Muscle of leg (tissue), 3 donors: ENCODE measurements at regions not wholly inside any gene's neighbourhood (a gene's known extent, or its start where the extent isn't known, plus 50 kb on each side); places are given as distances from the start of the nearest gene placed in this dataset.

Experiments
- DNase-seq: peaks from one replicate; pipeline ENCODE4 v3.0.0; 2013
- H3K27ac ChIP-seq: one replicate; pipeline ENCODE4 v1.5.1; 2013; ENCODE audit warnings: mild to moderate bottlenecking, low read length, control low read depth
- H3K27me3 ChIP-seq: one replicate; pipeline ENCODE4 v1.6.1; 2013; ENCODE audit warnings: low read length; ENCODE audit not compliant: control insufficient read depth, insufficient read depth
- H3K36me3 ChIP-seq: one replicate; pipeline ENCODE4 v1.6.1; 2013; ENCODE audit warnings: low read length; ENCODE audit not compliant: control insufficient read depth, insufficient read depth
- H3K4me1 ChIP-seq: one replicate; pipeline ENCODE4 v1.6.1; 2013; ENCODE audit warnings: low read length; ENCODE audit not compliant: control insufficient read depth, insufficient read depth
- H3K4me3 ChIP-seq: one replicate; pipeline ENCODE4 v1.5.1; 2013; ENCODE audit warnings: low read length, control low read depth
- H3K9me3 ChIP-seq: replicated peaks from 2 replicates; pipeline ENCODE4 v1.6.1; 2013; ENCODE audit warnings: low read depth, low read length; ENCODE audit not compliant: control insufficient read depth
- WGBS: methylation state at CpG from one replicate; pipeline ENCODE4 v1.1.5; 2013; ENCODE audit warnings: missing lambda C conversion rate; ENCODE audit not compliant: insufficient coverage; 5-methylcytosine and 5-hydroxymethylcytosine counted together

DNA sequence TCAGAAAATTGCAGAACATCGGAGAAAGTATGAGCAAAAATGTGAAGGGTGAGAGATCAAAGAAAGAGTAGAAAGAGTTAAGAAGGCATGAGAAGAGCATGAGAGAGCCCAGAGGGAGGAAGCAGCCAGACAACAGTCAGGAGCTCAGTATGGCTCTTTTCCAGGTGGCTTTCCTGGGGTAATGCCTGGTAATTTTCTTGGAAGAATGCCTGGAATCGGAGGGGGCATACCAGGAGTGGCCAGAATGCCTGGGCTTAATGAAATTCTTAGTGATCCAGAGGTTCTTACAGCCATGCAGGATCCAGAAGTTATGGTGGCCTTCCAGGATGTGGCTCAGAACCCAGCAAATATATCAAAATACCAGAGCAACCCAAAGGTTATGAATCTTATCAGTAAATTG is 271.8 kb upstream of the TFPI start:
- H3K9me3 ChIP-seq = peaks cover 3% of the 10 kb centered on the region
- no peaks in the 10 kb centered on the region for H3K4me1 ChIP-seq
- 64% methylated on average over 1 of the region's 2 CpGs for WGBS
- no peak for DNase-seq
- H3K27me3 ChIP-seq = no peaks in the 10 kb centered on the region
- no peak overlapping the region for H3K27ac ChIP-seq
- no peaks in the 10 kb centered on the region for H3K36me3 ChIP-seq
- no peak overlapping the region for H3K4me3 ChIP-seq

DNA sequence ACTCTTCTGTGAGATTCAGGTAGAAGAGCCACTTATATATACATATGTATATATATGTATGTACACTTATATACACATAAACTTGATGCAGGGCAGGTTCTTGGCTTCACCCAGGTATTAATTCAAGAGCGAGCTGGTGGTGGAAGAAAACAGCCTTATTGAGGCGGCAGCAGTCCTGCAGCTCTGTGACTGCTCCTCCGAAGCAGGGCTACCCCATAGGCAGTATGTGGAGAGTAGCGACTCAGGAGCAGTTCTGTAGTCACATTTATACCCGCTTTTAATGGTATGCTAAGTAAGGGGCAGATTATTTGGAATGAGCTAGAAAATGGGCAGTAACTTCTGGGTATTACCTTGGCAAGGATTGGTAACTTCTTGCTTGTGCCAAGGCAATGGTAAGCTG is 280.6 kb upstream of the TFPI start:
- Histone ChIP-seq H3K4me3 (no peak overlapping the region), H3K36me3 (no peaks in the 10 kb centered on the region), H3K27ac (no peak overlapping the region), H3K27me3 (no peaks in the 10 kb centered on the region), H3K9me3 (no peaks in the 10 kb centered on the region), H3K4me1 (no peaks in the 10 kb centered on the region)
- no peak for DNase-seq
- 98% methylated on average over 5 of the region's 5 CpGs for WGBS

GRCh38 chr2:187838690-187839089 is 284.5 kb upstream of the TFPI start:
- Histone ChIP-seq H3K27ac (no peak overlapping the region), H3K9me3 (no peaks in the 10 kb centered on the region), H3K4me1 (no peaks in the 10 kb centered on the region), H3K27me3 (no peaks in the 10 kb centered on the region), H3K4me3 (no peak overlapping the region), H3K36me3 (no peaks in the 10 kb centered on the region)
- no peak for DNase-seq
- no CpG with 5 or more reads among the region's 1 CpG for WGBS

GRCh38 chr2:187842315-187842714 is 288.1 kb upstream of the TFPI start:
- no peak for DNase-seq
- 80% methylated on average over 1 of the region's 4 CpGs for WGBS
- H3K9me3 ChIP-seq = no peaks in the 10 kb centered on the region

DNA sequence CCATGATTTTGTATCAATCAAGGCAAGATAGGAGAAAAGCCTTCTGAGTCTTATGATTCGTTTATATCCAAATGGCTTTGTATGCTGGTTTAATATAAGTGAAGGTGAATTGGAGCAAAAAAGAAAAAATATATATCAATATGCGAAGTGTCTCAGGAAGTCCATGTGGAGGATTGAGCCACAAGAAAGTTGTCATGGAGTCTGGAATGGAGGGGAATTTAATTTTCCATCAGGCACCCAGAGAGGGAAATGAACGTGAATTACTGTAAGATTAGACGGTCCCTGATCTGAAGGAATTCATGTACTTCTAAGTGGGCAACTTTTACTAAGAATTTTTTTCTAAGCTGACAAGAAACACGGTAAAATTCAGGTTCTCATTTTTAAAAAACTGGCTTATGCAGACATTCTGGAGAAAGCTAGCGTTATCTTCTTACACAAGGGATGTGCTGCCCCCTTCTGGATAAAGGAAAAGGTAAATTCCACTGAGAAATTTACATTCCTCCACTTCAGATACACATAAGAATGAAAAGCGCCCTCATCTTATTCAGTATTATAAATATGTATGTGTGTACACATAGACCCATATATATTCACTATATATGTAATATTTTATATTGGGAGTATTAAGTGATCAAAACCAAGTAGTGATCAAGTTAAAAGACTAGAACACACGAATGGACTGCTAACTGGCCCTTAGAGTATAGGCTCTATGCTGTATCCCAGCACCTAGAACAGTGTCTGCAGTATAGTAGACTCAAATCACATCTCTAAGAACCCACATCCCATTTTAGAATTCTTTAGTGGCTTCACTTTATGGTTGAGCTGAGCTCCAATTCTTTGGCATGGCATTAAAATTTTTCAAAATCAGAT is 289.0 kb upstream of the TFPI start:
- H3K4me3 ChIP-seq = no peak overlapping the region
- no peaks in the 10 kb centered on the region for H3K27me3 ChIP-seq
- no peak overlapping the region for H3K27ac ChIP-seq
- H3K9me3 ChIP-seq = no peaks in the 10 kb centered on the region
- peak; percentile 79 for DNase-seq
- no peaks in the 10 kb centered on the region for H3K36me3 ChIP-seq
- 66% methylated on average over 2 of the region's 8 CpGs for WGBS
- no peaks in the 10 kb centered on the region for H3K4me1 ChIP-seq

More at GRCh38 chr2:187842315-187842714, 288.1 kb upstream of the TFPI start:
- H3K36me3 ChIP-seq = no peaks in the 10 kb centered on the region
- H3K4me1 ChIP-seq = no peaks in the 10 kb centered on the region
- H3K27ac ChIP-seq = no peak overlapping the region
- no peaks in the 10 kb centered on the region for H3K27me3 ChIP-seq
- no peak overlapping the region for H3K4me3 ChIP-seq

GRCh38 chr2:187847245-187848208 is 293.3 kb upstream of the TFPI start:
- Histone ChIP-seq H3K9me3 (no peaks in the 10 kb centered on the region), H3K36me3 (no peaks in the 10 kb centered on the region), H3K27me3 (no peaks in the 10 kb centered on the region), H3K4me1 (no peaks in the 10 kb centered on the region), H3K4me3 (no peak overlapping the region), H3K27ac (no peak overlapping the region)
- DNase-seq = no peak
- no CpG with 5 or more reads among the region's 1 CpG for WGBS

DNA sequence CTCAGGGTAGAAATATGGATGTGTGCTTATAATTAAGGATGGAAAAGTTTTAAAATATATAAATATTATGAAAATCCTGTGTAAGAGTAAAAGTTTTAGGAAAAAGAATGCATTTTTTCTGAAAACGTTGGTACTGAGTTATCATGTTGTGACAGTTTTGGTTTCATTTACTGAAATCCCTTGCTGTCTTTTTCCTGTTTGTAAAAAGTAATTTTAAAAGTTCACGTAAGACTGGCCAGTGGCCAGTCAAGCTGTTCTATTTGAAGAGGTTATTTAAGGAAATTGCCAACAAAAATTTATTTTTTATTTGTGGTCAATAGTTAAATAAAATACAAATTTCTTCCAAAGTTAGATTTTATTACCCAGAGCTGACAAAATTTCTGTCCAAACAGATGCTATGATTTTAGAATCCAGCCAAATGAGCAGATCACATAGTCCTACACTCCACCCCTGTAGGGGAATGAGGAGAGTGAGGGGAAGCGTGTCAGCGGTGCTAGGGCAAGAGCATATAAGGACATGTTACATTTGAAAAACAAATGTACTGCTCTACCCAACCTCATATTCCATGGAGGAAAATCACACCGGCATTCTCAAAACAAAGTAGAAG is 297.8 kb upstream of the TFPI start:
- H3K4me1 ChIP-seq = no peaks in the 10 kb centered on the region
- no peak overlapping the region for H3K4me3 ChIP-seq
- no peak overlapping the region for H3K27ac ChIP-seq
- H3K27me3 ChIP-seq = no peaks in the 10 kb centered on the region
- DNase-seq = peak; percentile 73
- H3K36me3 ChIP-seq = no peaks in the 10 kb centered on the region
- WGBS = no CpG with 5 or more reads among the region's 5 CpGs
- H3K9me3 ChIP-seq = no peaks in the 10 kb centered on the region

- Histone ChIP-seq H3K9me3 (no peaks in the 10 kb centered on the region), H3K4me1 (no peaks in the 10 kb centered on the region), H3K27me3 (no peaks in the 10 kb centered on the region), H3K4me3 (no peak overlapping the region), H3K36me3 (no peaks in the 10 kb centered on the region), H3K27ac (no peak overlapping the region)
- no CpG with 5 or more reads among the region's 1 CpG for WGBS
- peak; percentile 39 for DNase-seq
Observed at GRCh38 chr2:187853381-187853791, 299.2 kb upstream of the TFPI start.

DNA sequence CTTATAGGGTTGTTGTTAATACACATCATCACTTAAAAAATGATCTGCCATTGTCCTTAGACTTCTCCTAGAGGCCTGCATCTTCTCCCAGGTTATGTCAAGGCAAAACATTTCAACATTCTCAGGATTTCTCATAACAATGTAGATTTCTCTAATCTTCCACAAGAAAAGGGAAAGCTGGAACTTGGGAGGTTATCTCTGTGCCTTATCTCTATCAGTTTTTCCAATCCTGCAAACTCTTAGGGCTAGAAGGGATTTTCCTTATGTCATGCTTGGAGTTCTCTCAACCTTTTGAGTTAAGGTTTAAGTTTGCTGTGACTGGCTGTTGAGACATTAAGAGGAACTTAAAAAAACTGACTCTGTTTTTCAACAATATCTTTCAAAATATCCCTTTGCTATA is 300.6 kb upstream of the TFPI start:
- Histone ChIP-seq H3K4me1 (no peaks in the 10 kb centered on the region), H3K4me3 (no peak overlapping the region), H3K27ac (no peak overlapping the region), H3K9me3 (no peaks in the 10 kb centered on the region), H3K36me3 (no peaks in the 10 kb centered on the region), H3K27me3 (no peaks in the 10 kb centered on the region)
- DNase-seq = no peak

GRCh38 chr2:187855689-187856088 is 301.5 kb upstream of the TFPI start:
- Histone ChIP-seq H3K4me3 (no peak overlapping the region), H3K4me1 (no peaks in the 10 kb centered on the region), H3K9me3 (no peaks in the 10 kb centered on the region), H3K27ac (no peak overlapping the region), H3K27me3 (no peaks in the 10 kb centered on the region), H3K36me3 (no peaks in the 10 kb centered on the region)
- DNase-seq = no peak
- WGBS = no CpG with 5 or more reads among the region's 5 CpGs
